Small intestine (tissue), 7 donors: ENCODE measurements at regions not wholly inside any gene's neighbourhood (a gene's known extent, or its start where the extent isn't known, plus 50 kb on each side); places are given as distances from the start of the nearest gene placed in this dataset.
"Not testable (repeated sequence)": the region's sequence is repeated elsewhere in the genome, so short reads cannot be mapped to it uniquely, and the experiment has no call there.

ENCODE experiments used
- DNase-seq, 2 donors: peaks; one replicate each; pipeline versions ENCODE4 v3.0.0 to v3.0.0-alpha.2; 2013
- FAIRE-seq: peaks from 2 replicates; lab custom pipeline; 2012; peaks lifted over from hg19 to GRCh38; lab: Jason Lieb, UNC
- H3K27ac ChIP-seq, 3 donors: one replicate each; pipeline ENCODE4 v1.5.1; 2013; ENCODE audit warnings: low read length in 2 of 3, mild to moderate bottlenecking in 2 of 3, control low read depth in 1 of 3, inconsistent platforms in 1 of 3, low read depth in 1 of 3, moderate library complexity in 1 of 3
- H3K27me3 ChIP-seq, 3 donors: one replicate each; pipeline ENCODE4 v1.6.1; 2013; ENCODE audit warnings: low read length in 3 of 3, inconsistent platforms in 1 of 3; ENCODE audit not compliant: control insufficient read depth in 3 of 3, insufficient read depth in 3 of 3
- H3K36me3 ChIP-seq, 3 donors: one replicate each; pipeline ENCODE4 v1.6.1; 2013; ENCODE audit warnings: low read length in 3 of 3, inconsistent platforms in 1 of 3, low read depth in 1 of 3, mild to moderate bottlenecking in 1 of 3, moderate library complexity in 1 of 3; ENCODE audit not compliant: control insufficient read depth in 3 of 3, insufficient read depth in 2 of 3
- H3K4me1 ChIP-seq, 3 donors: one replicate each; pipeline ENCODE4 v1.6.1; 2013; ENCODE audit warnings: low read length in 2 of 3, inconsistent platforms in 1 of 3, low read depth in 1 of 3, mild to moderate bottlenecking in 1 of 3, moderate library complexity in 1 of 3; ENCODE audit not compliant: control insufficient read depth in 3 of 3, insufficient read depth in 2 of 3
- H3K4me3 ChIP-seq, 3 donors: one replicate each; pipeline ENCODE4 v1.5.1; 2013; ENCODE audit warnings: low read length in 3 of 3, control low read depth in 1 of 3, inconsistent platforms in 1 of 3, low read depth in 1 of 3, mild to moderate bottlenecking in 1 of 3, moderate library complexity in 1 of 3
- H3K9me3 ChIP-seq, 2 donors: one replicate each; pipeline ENCODE4 v1.6.1; 2013; ENCODE audit warnings: low read depth in 1 of 2, low read length in 1 of 2; ENCODE audit not compliant: control insufficient read depth in 2 of 2, insufficient read depth in 1 of 2
- WGBS, 3 donors: extraction: QIAGEN DNeasy Blood & Tissue Kit; methylation state at CpG; one replicate each; pipeline ENCODE4 v1.1.7; 2013; 5-methylcytosine and 5-hydroxymethylcytosine counted together
- donor health status: healthy with polysubstance abuse.
- donor health status: control.
- donor health status: control.
- donor health status: Bipolar disorder and iron deficiency.
- donor health status: healthy.

DNA sequence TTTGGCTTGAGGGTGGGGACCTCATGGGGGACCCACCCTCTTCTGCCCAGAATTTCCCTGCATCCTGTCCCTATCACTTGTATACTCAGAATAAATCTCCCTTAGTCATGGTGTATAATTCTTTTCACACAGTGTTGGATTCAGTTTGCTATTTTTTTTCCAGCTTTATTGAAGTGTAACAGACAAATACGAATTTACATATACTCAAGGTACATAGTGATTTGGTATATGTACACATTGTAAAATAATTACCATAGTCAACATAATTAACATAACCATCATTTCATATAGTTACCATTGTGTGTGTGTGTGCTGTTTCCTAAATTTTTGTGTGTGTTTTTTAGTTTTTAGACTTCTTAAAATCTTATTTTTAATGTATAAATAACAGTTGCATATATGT, 269.9 kb downstream of the CNTNAP3 start:
- H3K9me3 ChIP-seq, FAIRE-seq: not testable (repeated sequence)

DNA sequence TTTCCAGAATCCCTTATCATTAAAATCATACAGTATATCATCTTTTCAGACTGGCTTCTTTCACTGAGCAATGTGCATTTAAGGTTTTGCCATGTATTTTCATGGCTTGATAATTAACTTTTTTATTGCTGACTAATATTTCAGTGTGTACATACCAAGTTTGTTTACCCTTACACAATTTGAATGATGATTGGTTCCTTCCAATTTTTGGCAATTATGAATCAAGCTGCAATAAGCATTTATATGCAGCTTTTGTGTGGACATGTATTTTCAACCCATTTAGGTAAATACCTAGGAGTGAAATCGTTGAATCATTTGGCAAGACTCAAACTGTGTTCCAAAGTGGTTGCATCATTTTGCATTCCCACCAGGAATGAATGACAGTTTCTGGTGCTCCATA, 272.8 kb downstream of the CNTNAP3 start:
- H3K9me3 ChIP-seq, H3K27me3 ChIP-seq, H3K4me1 ChIP-seq, H3K36me3 ChIP-seq, FAIRE-seq, DNase-seq, H3K4me3 ChIP-seq, H3K27ac ChIP-seq: not testable (repeated sequence)
- WGBS, 3 donors = no CpG with 5 or more reads among the region's 1 CpG

More for the DNA sequence above, 269.9 kb downstream of the CNTNAP3 start:
- H3K4me1 ChIP-seq, H3K4me3 ChIP-seq, DNase-seq, H3K36me3 ChIP-seq, H3K27ac ChIP-seq, H3K27me3 ChIP-seq: not testable (repeated sequence)
- WGBS, 3 donors = 55 to 65% (median 63%) methylated on average over 1 of the region's 1 CpG

- H3K4me1 ChIP-seq, FAIRE-seq, H3K27ac ChIP-seq, H3K27me3 ChIP-seq, H3K4me3 ChIP-seq, H3K9me3 ChIP-seq, H3K36me3 ChIP-seq, DNase-seq: not testable (repeated sequence)
These were observed 273.2 kb downstream of the CNTNAP3 start for GRCh38 chr9:39014805-39015123.

- H3K27me3 ChIP-seq, H3K27ac ChIP-seq, H3K4me1 ChIP-seq, H3K4me3 ChIP-seq, FAIRE-seq, H3K36me3 ChIP-seq, DNase-seq, H3K9me3 ChIP-seq: not testable (repeated sequence)
- WGBS, 3 donors = 76 to 78% (median 77%) methylated on average over 2 to 4 of the region's 6 CpGs
These were observed 273.7 kb downstream of the CNTNAP3 start for GRCh38 chr9:39014096-39014804.

DNA sequence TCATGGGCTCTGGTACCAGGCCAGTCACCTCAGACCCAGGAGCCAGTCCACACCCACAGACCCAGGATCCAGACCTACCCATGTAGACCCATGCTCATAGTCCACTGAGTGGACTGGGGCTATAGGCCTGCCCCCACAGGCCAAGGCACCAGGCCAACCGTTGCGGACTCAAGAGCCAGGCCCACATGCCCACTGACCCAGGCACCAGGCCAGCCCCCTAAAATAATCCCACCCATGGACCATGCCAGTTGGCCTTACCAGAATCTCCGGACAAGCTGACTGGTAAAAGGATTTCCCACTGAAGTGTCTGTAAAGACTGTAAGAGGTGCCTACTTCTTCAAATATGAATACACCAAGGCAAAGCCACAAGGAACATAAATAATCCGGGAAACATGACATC, 278.2 kb downstream of the CNTNAP3 start:
- DNase-seq, H3K4me3 ChIP-seq, H3K27ac ChIP-seq, H3K4me1 ChIP-seq, H3K36me3 ChIP-seq, H3K9me3 ChIP-seq, FAIRE-seq, H3K27me3 ChIP-seq: not testable (repeated sequence)
- 95 to 97% (median 95%) methylated on average over 4 of the region's 4 CpGs for WGBS, 3 donors

DNA sequence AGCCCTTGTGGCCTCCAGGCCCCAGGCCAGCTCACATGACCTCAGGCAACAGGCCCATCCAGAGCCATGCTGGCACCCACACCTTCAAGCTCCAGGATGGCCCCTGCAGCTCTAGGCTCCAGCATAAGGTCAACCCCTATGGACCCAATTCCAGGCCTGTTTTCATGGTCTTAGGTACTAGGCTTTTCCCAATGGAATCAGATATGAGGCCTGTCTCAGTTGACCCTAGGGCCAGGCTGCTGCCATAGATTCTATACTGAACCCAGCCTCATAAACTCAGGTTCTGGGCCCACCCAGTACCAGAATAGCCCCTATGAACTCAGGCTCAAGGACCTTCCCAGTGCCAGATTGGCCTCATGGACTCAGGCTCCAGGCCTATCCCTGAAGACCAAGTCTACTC, 278.6 kb downstream of the CNTNAP3 start:
- H3K36me3 ChIP-seq, H3K4me3 ChIP-seq, H3K4me1 ChIP-seq, FAIRE-seq, DNase-seq, H3K27ac ChIP-seq, H3K9me3 ChIP-seq, H3K27me3 ChIP-seq: not testable (repeated sequence)

- H3K4me3 ChIP-seq, H3K36me3 ChIP-seq, FAIRE-seq, H3K27me3 ChIP-seq, H3K27ac ChIP-seq, H3K9me3 ChIP-seq, H3K4me1 ChIP-seq, DNase-seq: not testable (repeated sequence)
- 85 to 100% (median 97%) methylated on average over 1 to 2 of the region's 2 CpGs for WGBS, 3 donors
These were observed 279.1 kb downstream of the CNTNAP3 start for GRCh38 chr9:39008907-39009306.

GRCh38 chr9:39005736-39006135, 282.2 kb downstream of the CNTNAP3 start:
- H3K9me3 ChIP-seq, H3K36me3 ChIP-seq, H3K4me3 ChIP-seq, DNase-seq, H3K4me1 ChIP-seq, H3K27me3 ChIP-seq, FAIRE-seq, H3K27ac ChIP-seq: not testable (repeated sequence)

GRCh38 chr9:39001085-39001593, 281.2 kb upstream of the FAM240B start:
- WGBS, 3 donors = 92 to 93% (median 92%) methylated on average over 13 of the region's 14 CpGs
- not testable (repeated sequence) for FAIRE-seq, H3K36me3 ChIP-seq

More at GRCh38 chr9:39001085-39001593, 281.2 kb upstream of the FAM240B start:
- H3K27ac ChIP-seq, H3K9me3 ChIP-seq, DNase-seq, H3K27me3 ChIP-seq, H3K4me3 ChIP-seq, H3K4me1 ChIP-seq: not testable (repeated sequence)
